ENCODE measurements at regions not wholly inside any gene's neighbourhood (a gene's known extent, or its start where the extent isn't known, plus 50 kb on each side); places are given as distances from the start of the nearest gene placed in this dataset.

- Histone ChIP-seq H3K36me3 (ENCODE audit: control insufficient read depth, insufficient read depth, low read length) (no peaks in the 10 kb centered on the region), H3K4me1 (no peaks in the 10 kb centered on the region), H3K4me3 (ENCODE audit: low read depth, low read length) (no peak overlapping the region), H3K27me3 (replicated peaks; ENCODE audit: control insufficient read depth, insufficient read depth, low read length) (no peaks in the 10 kb centered on the region), H3K9me3 (no peaks in the 10 kb centered on the region)
- peaks cover 7% of the 10 kb centered on the region for H3K9me3 Mint-ChIP-seq (ENCODE audit: unreplicated experiment)
- CTCF ChIA-PET: no interaction called here
- no TSS peak for BruUV-seq (replicated peaks)
- TF ChIP-seq CTCF (IDR thresholded peaks at IDR 0.05; ENCODE audit: insufficient read depth in 1 of 2, low read depth in 1 of 2, low read length in 1 of 2, severe bottlenecking in 1 of 2, unreplicated experiment in 1 of 2): no peak
- peaks cover 7% of the 10 kb centered on the region for H3K4me1 Mint-ChIP-seq (ENCODE audit: low read depth, unreplicated experiment)
- no peak overlapping the region for H3K27ac Mint-ChIP-seq (ENCODE audit: unreplicated experiment)
- POLR2A ChIA-PET: no interaction called here
- H3K4me3 Mint-ChIP-seq (ENCODE audit: unreplicated experiment): no peak overlapping the region
- intact Hi-C loops (cut with micrococcal nuclease; ENCODE audit: unreplicated experiment): no loop called here
- H3K27me3 Mint-ChIP-seq (ENCODE audit: insufficient read depth, unreplicated experiment): no peaks in the 10 kb centered on the region
- H3K36me3 Mint-ChIP-seq (ENCODE audit: insufficient read depth, unreplicated experiment): peaks cover 4% of the 10 kb centered on the region
- DNase-seq: no peak
Observed at GRCh38 chr6:145489583-145489982, 245.7 kb downstream of the EPM2A start.

GRCh38 chr6:145490068-145490467 lies 245.3 kb downstream of the EPM2A start:
- Mint-ChIP-seq H3K4me1 (ENCODE audit: low read depth, unreplicated experiment) (peaks cover 7% of the 10 kb centered on the region), H3K4me3 (ENCODE audit: unreplicated experiment) (no peak overlapping the region), H3K9me3 (ENCODE audit: unreplicated experiment) (peaks cover 7% of the 10 kb centered on the region), H3K27me3 (ENCODE audit: insufficient read depth, unreplicated experiment) (no peaks in the 10 kb centered on the region), H3K36me3 (ENCODE audit: insufficient read depth, unreplicated experiment) (peaks cover 4% of the 10 kb centered on the region), H3K27ac (ENCODE audit: unreplicated experiment) (no peak overlapping the region)
- intact Hi-C loops (cut with micrococcal nuclease; ENCODE audit: unreplicated experiment): no loop called here
- BruUV-seq (replicated peaks): no TSS peak
- ChIA-PET POLR2A (no interaction called here), CTCF (no interaction called here)
- no peaks in the 10 kb centered on the region for H3K36me3 ChIP-seq (ENCODE audit: control insufficient read depth, insufficient read depth, low read length)
- DNase-seq: no peak
- no peak for TF ChIP-seq CTCF (IDR thresholded peaks at IDR 0.05; ENCODE audit: insufficient read depth in 1 of 2, low read depth in 1 of 2, low read length in 1 of 2, severe bottlenecking in 1 of 2, unreplicated experiment in 1 of 2)
- no peaks in the 10 kb centered on the region for H3K4me1 ChIP-seq
- no peaks in the 10 kb centered on the region for H3K9me3 ChIP-seq
- H3K27me3 ChIP-seq (replicated peaks; ENCODE audit: control insufficient read depth, insufficient read depth, low read length): no peaks in the 10 kb centered on the region
- H3K4me3 ChIP-seq (ENCODE audit: low read depth, low read length): no peak overlapping the region

- ChIA-PET POLR2A (no interaction called here), CTCF (no interaction called here)
- Histone ChIP-seq H3K27me3 (replicated peaks; ENCODE audit: control insufficient read depth, insufficient read depth, low read length) (no peaks in the 10 kb centered on the region), H3K9me3 (no peaks in the 10 kb centered on the region), H3K36me3 (ENCODE audit: control insufficient read depth, insufficient read depth, low read length) (no peaks in the 10 kb centered on the region), H3K4me1 (no peaks in the 10 kb centered on the region), H3K4me3 (ENCODE audit: low read depth, low read length) (no peak overlapping the region)
- intact Hi-C loops (cut with micrococcal nuclease; ENCODE audit: unreplicated experiment): no loop called here
- no peak for DNase-seq
- H3K4me1 Mint-ChIP-seq (ENCODE audit: low read depth, unreplicated experiment): peaks cover 7% of the 10 kb centered on the region
- no peak overlapping the region for H3K27ac Mint-ChIP-seq (ENCODE audit: unreplicated experiment)
- peak in 1 of 2 experiments; percentile 1 for TF ChIP-seq CTCF (IDR thresholded peaks at IDR 0.05; ENCODE audit: insufficient read depth in 1 of 2, low read depth in 1 of 2, low read length in 1 of 2, severe bottlenecking in 1 of 2, unreplicated experiment in 1 of 2)
- BruUV-seq (replicated peaks): no TSS peak
- H3K9me3 Mint-ChIP-seq (ENCODE audit: unreplicated experiment): no peaks in the 10 kb centered on the region
- no peaks in the 10 kb centered on the region for H3K36me3 Mint-ChIP-seq (ENCODE audit: insufficient read depth, unreplicated experiment)
- H3K4me3 Mint-ChIP-seq (ENCODE audit: unreplicated experiment): no peak overlapping the region
- no peaks in the 10 kb centered on the region for H3K27me3 Mint-ChIP-seq (ENCODE audit: insufficient read depth, unreplicated experiment)
Observed at GRCh38 chr6:145491126-145491525, 244.2 kb downstream of the EPM2A start.
